H1 (cell line): ENCODE measurements at regions not wholly inside any gene's neighbourhood (a gene's known extent, or its start where the extent isn't known, plus 50 kb on each side); places are given as distances from the start of the nearest gene placed in this dataset.

Experiments used
- CTCF ChIA-PET: fragments of 300-600 bp; sonication (Branson Sonifier 250); formaldehyde crosslinking; loops from one replicate; lab custom pipeline; 2021; ENCODE audit not compliant: partially characterized antibody; lab: Charles Lee
- POLR2A ChIA-PET: fragments of 300-600 bp; sonication (Branson Sonifier 250); formaldehyde crosslinking; loops from one replicate; lab custom pipeline; 2021; ENCODE audit warnings: inconsistent platforms; ENCODE audit not compliant: partially characterized antibody; lab: Charles Lee
- DNase-seq, 2 experiments: peaks; one replicate each; pipeline versions ENCODE4 v3.0.0 to v3.0.0-alpha.2; 2010 to 2022; ENCODE audit warnings: low spot score in 2 of 2, low read depth in 1 of 2, mixed read lengths in 1 of 2
- FAIRE-seq: peaks from 2 replicates; lab custom pipeline; 2011; peaks lifted over from hg19 to GRCh38; lab: Jason Lieb, UNC
- H2AFZ ChIP-seq: 2 replicates; pipeline ENCODE4 v1.8.1; 2012; ENCODE audit warnings: low read length, inconsistent platforms
- H2AK5ac ChIP-seq: 2 replicates; pipeline ENCODE4 v1.6.1; 2013; ENCODE audit warnings: low read depth, low read length
- H2BK120ac ChIP-seq: replicated peaks from 2 replicates; pipeline ENCODE3; 2013; ENCODE audit warnings: low read depth, low read length, inconsistent platforms
- H2BK12ac ChIP-seq: 2 replicates; pipeline ENCODE4 v1.6.1; 2013; ENCODE audit warnings: low read depth, low read length
- H2BK15ac ChIP-seq: 2 replicates; pipeline ENCODE4 v1.6.1; 2013; ENCODE audit warnings: low read length
- H2BK20ac ChIP-seq: 2 replicates; pipeline ENCODE4 v1.6.1; 2013; ENCODE audit warnings: low read length
- H2BK5ac ChIP-seq: 2 replicates; pipeline ENCODE4 v1.6.1; 2013; ENCODE audit warnings: low read depth, low read length
- H3K14ac ChIP-seq: 2 replicates; pipeline ENCODE4 v1.6.1; 2013; ENCODE audit warnings: inconsistent platforms; ENCODE audit not compliant: insufficient read length
- H3K18ac ChIP-seq: 2 replicates; pipeline ENCODE4 v1.6.1; 2013; ENCODE audit warnings: low read length; ENCODE audit errors: extremely low read depth
- H3K23ac ChIP-seq: 2 replicates; pipeline ENCODE4 v1.6.1; 2013; ENCODE audit warnings: inconsistent platforms; ENCODE audit not compliant: insufficient read length
- H3K23me2 ChIP-seq: 2 replicates; pipeline ENCODE4 v1.6.1; 2013; ENCODE audit warnings: low read depth, low read length
- H3K27ac ChIP-seq: 2 replicates; pipeline ENCODE4 v1.6.1; 2011; ENCODE audit warnings: low read depth, low read length, inconsistent platforms
- H3K27me3 ChIP-seq, 4 experiments: replicated peaks in 1 of 4; 1 replicate in 1 of 4; 2 replicates in 3 of 4; pipeline versions ENCODE4 v1.6.1 to v1.8.1; 2011 to 2013; ENCODE audit warnings: low read length in 3 of 4, mild to moderate bottlenecking in 3 of 4, inconsistent platforms in 2 of 4, mixed read lengths in 2 of 4, moderate library complexity in 1 of 4; ENCODE audit not compliant: control insufficient read depth in 3 of 4, insufficient read depth in 3 of 4; ENCODE audit errors: extremely low read depth in 1 of 4
- H3K36me3 ChIP-seq, 4 experiments: 2 replicates each; pipeline versions ENCODE4 v1.6.1 to v1.8.1; 2011 to 2013; ENCODE audit warnings: mild to moderate bottlenecking in 4 of 4, low read length in 3 of 4, moderate library complexity in 2 of 4, control low read depth in 1 of 4, inconsistent platforms in 1 of 4; ENCODE audit not compliant: insufficient read depth in 4 of 4, control insufficient read depth in 2 of 4
- H3K4ac ChIP-seq: replicated peaks from 2 replicates; pipeline ENCODE3; 2013; ENCODE audit warnings: low read length, low read depth, mixed read lengths, inconsistent platforms; ENCODE audit not compliant: insufficient read length
- H3K4me1 ChIP-seq, 4 experiments: replicated peaks in 1 of 4; 1 replicate in 1 of 4; 2 replicates in 3 of 4; pipeline versions ENCODE4 v1.6.1 to v1.8.1; 2011 to 2013; ENCODE audit warnings: low read length in 3 of 4, inconsistent platforms in 2 of 4, mixed read lengths in 1 of 4; ENCODE audit not compliant: insufficient read depth in 4 of 4, control insufficient read depth in 3 of 4
- H3K4me2 ChIP-seq, 2 experiments: 2 replicates each; pipeline versions ENCODE4 v1.6.1 to v1.8.1; 2011 to 2013; ENCODE audit warnings: low read depth in 2 of 2, low read length in 2 of 2, control low read depth in 1 of 2, inconsistent platforms in 1 of 2, mild to moderate bottlenecking in 1 of 2; ENCODE audit not compliant: insufficient read depth in 1 of 2
- H3K4me3 ChIP-seq, 4 experiments: fragments of 200-600, 300-600 bp in 1 of 4; sonication (generic), shearing (Covaris generic), sonication (Bioruptor Twin) in 1 of 4; 2 replicates each; pipeline versions ENCODE4 v1.5.1 to v1.8.1; 2011 to 2016; ENCODE audit warnings: low read length in 4 of 4, low read depth in 3 of 4, control low read depth in 2 of 4, inconsistent platforms in 2 of 4, mild to moderate bottlenecking in 2 of 4, mixed read lengths in 1 of 4, moderate library complexity in 1 of 4; ENCODE audit not compliant: insufficient read depth in 2 of 4; ENCODE audit errors: extremely low read depth in 1 of 4
- H3K56ac ChIP-seq: replicated peaks from 2 replicates; pipeline ENCODE3; 2013; ENCODE audit warnings: low read depth, mild to moderate bottlenecking, mixed read lengths, low read length, inconsistent platforms; ENCODE audit not compliant: insufficient read length
- H3K79me1 ChIP-seq: 2 replicates; pipeline ENCODE4 v1.6.1; 2013; ENCODE audit warnings: low read depth, low read length, control low read depth
- H3K79me2 ChIP-seq, 2 experiments: 2 replicates each; pipeline versions ENCODE4 v1.6.1 to v1.8.1; 2012 to 2013; ENCODE audit warnings: low read length in 2 of 2, mild to moderate bottlenecking in 2 of 2, inconsistent platforms in 1 of 2; ENCODE audit not compliant: insufficient read depth in 2 of 2, control insufficient read depth in 1 of 2
- H3K9ac ChIP-seq, 4 experiments: replicated peaks in 1 of 4; 1 replicate in 1 of 4; 2 replicates in 3 of 4; pipeline versions ENCODE4 v1.6.1 to v1.8.1; 2011 to 2013; ENCODE audit warnings: low read depth in 3 of 4, low read length in 3 of 4, control low read depth in 2 of 4, mild to moderate bottlenecking in 2 of 4, moderate library complexity in 2 of 4, inconsistent platforms in 1 of 4; ENCODE audit errors: extremely low read depth in 1 of 4
- H3K9me3 ChIP-seq, 2 experiments: 2 replicates each; pipeline versions ENCODE4 v1.6.1 to v1.8.1; 2012 to 2013; ENCODE audit warnings: mild to moderate bottlenecking in 2 of 2, moderate library complexity in 2 of 2, control low read depth in 1 of 2, inconsistent platforms in 1 of 2, low read depth in 1 of 2, low read length in 1 of 2, mixed read lengths in 1 of 2; ENCODE audit not compliant: insufficient read depth in 2 of 2
- H4K20me1 ChIP-seq, 2 experiments: replicated peaks in 1 of 2; 2 replicates each; pipeline versions ENCODE3 to v1.8.1; 2011 to 2013; ENCODE audit warnings: inconsistent platforms in 2 of 2, low read length in 2 of 2, mild to moderate bottlenecking in 1 of 2; ENCODE audit not compliant: insufficient read depth in 2 of 2, control insufficient read depth in 1 of 2
- H4K5ac ChIP-seq: 2 replicates; pipeline ENCODE4 v1.6.1; 2013; ENCODE audit warnings: low read length, low read depth, mixed read lengths, inconsistent platforms; ENCODE audit not compliant: insufficient read length
- H4K8ac ChIP-seq: 2 replicates; pipeline ENCODE4 v1.8.0; 2013; ENCODE audit warnings: mild to moderate bottlenecking, moderate library complexity, low read length, inconsistent platforms; ENCODE audit not compliant: insufficient read depth; ENCODE audit errors: extremely low read depth
- H4K91ac ChIP-seq: replicated peaks from 2 replicates; pipeline ENCODE3; 2013; ENCODE audit warnings: low read length, mixed read lengths, inconsistent platforms; ENCODE audit not compliant: insufficient read length
- BACH1 ChIP-seq: IDR thresholded peaks from 2 replicates; pipeline ENCODE4 v1.6.1; 2012; ENCODE audit warnings: low read length, improper control_type of control experiment
- BCL11A ChIP-seq, 2 experiments: IDR thresholded peaks; one replicate each; pipeline ENCODE4 v1.6.1; 2011; ENCODE audit warnings: low read depth in 2 of 2, low read length in 2 of 2, mild to moderate bottlenecking in 2 of 2
- HDAC6 ChIP-seq: IDR thresholded peaks from one replicate; pipeline ENCODE4 v1.7.1; 2012; ENCODE audit warnings: low read depth, mild to moderate bottlenecking, inconsistent platforms, low read length, moderate library complexity
- JUN ChIP-seq: IDR thresholded peaks from 2 replicates; pipeline ENCODE4 v1.6.1; 2011; ENCODE audit warnings: low read depth, mild to moderate bottlenecking, improper control_type of control experiment, low read length
- POLR2A ChIP-seq, 2 experiments: IDR thresholded peaks; 1 replicate in 1 of 2; 2 replicates in 1 of 2; pipeline ENCODE4 v1.6.1; 2011; ENCODE audit warnings: low read depth in 2 of 2, low read length in 2 of 2, mild to moderate bottlenecking in 2 of 2; ENCODE audit errors: control extremely low read depth in 1 of 2
- RFX5 ChIP-seq: IDR thresholded peaks from 2 replicates; pipeline ENCODE4 v1.6.1; 2011; ENCODE audit warnings: low read depth, low read length, improper control_type of control experiment, borderline replicate concordance
- SP1 ChIP-seq: IDR thresholded peaks from 2 replicates; pipeline ENCODE4 v1.6.1; 2011; ENCODE audit warnings: low read depth, low read length
- YY1 ChIP-seq: IDR thresholded peaks from 2 replicates; pipeline ENCODE4 v1.6.1; 2011; ENCODE audit warnings: low read depth, mild to moderate bottlenecking, low read length
- WGBS, 2 experiments: shearing (Covaris generic) in 1 of 2; methylation state at CpG; one replicate each; pipeline versions ENCODE4 v1.1.6 to v1.1.7; 2013 to 2015; ENCODE audit warnings: low lambda C conversion rate in 2 of 2, mixed read lengths in 2 of 2, inconsistent platforms in 1 of 2, low coverage in 1 of 2, missing lambda C conversion rate in 1 of 2; ENCODE audit not compliant: insufficient replicate concordance in 2 of 2, insufficient coverage in 1 of 2, insufficient read length in 1 of 2; ENCODE audit errors: extremely low coverage in 1 of 2, missing lambda C conversion rate in 1 of 2; 5-methylcytosine and 5-hydroxymethylcytosine counted together

GRCh38 chr6:2360126-2360525 lies 114.7 kb upstream of the GMDS start:
- no peak overlapping the region for H4K91ac ChIP-seq
- no peak overlapping the region for H3K27ac ChIP-seq
- H3K14ac ChIP-seq: no peak overlapping the region
- no peak for DNase-seq
- H2BK20ac ChIP-seq: no peak overlapping the region
- H4K8ac ChIP-seq: no peak overlapping the region
- no peak overlapping the region for H2BK12ac ChIP-seq
- H3K27me3 ChIP-seq: no peaks in the 10 kb centered on the region
- H2BK120ac ChIP-seq: no peak overlapping the region
- no peaks in the 10 kb centered on the region for H3K23me2 ChIP-seq
- H3K79me2 ChIP-seq: no peaks in the 10 kb centered on the region
- H3K23ac ChIP-seq: no peak overlapping the region
- H3K56ac ChIP-seq: no peak overlapping the region
- TF ChIP-seq SP1: no peak
- no peak for TF ChIP-seq JUN
- TF ChIP-seq BCL11A (IDR thresholded peaks at IDR 0.05; ENCODE audit: low read depth in 2 of 2, low read length in 2 of 2): no peak
- TF ChIP-seq RFX5: no peak
- TF ChIP-seq YY1: no peak
- no peak for TF ChIP-seq HDAC6
- TF ChIP-seq BACH1: no peak
- TF ChIP-seq POLR2A (IDR thresholded peaks at IDR 0.05; ENCODE audit: control extremely low read depth in 1 of 2, low read depth in 2 of 2, low read length in 2 of 2): no peak
- FAIRE-seq: no peak
- no peaks in the 10 kb centered on the region for H3K79me1 ChIP-seq
- H2BK5ac ChIP-seq: no peak overlapping the region
- ChIA-PET POLR2A (no interaction called here), CTCF (interaction anchor here (0.6 to 1.6 kb wide), 4 partner anchors 16 to 153 kb away, joined by 3 to 4 read pairs (median 3); no protein-coding TSS in a partner anchor)
- H2AK5ac ChIP-seq: no peak overlapping the region
- no peak overlapping the region for H4K5ac ChIP-seq
- no peaks in the 10 kb centered on the region for H4K20me1 ChIP-seq
- no peaks in the 10 kb centered on the region for H3K36me3 ChIP-seq
- WGBS, 2 experiments: 91% methylated on average over 5 of the region's 5 CpGs; no CpG with 5 or more reads in 1 of the 2 experiments
- no peak overlapping the region for H3K4ac ChIP-seq
- no peak overlapping the region for H2AFZ ChIP-seq
- H3K4me2 ChIP-seq: no peak overlapping the region
- no peaks in the 10 kb centered on the region for H3K4me1 ChIP-seq
- H3K9ac ChIP-seq: no peak overlapping the region
- H3K4me3 ChIP-seq: no peak overlapping the region
- H3K9me3 ChIP-seq: no peaks in the 10 kb centered on the region
- no peak overlapping the region for H3K18ac ChIP-seq
- H2BK15ac ChIP-seq: no peak overlapping the region
